Lower lobe of right lung (tissue), 2 donors: ENCODE measurements at regions not wholly inside any gene's neighbourhood (a gene's known extent, or its start where the extent isn't known, plus 50 kb on each side); places are given as distances from the start of the nearest gene placed in this dataset. TPM values are rescaled to one million over a fixed set of nuclear protein-coding genes. Genes with fewer than 3 reads are reported as not detected.

Source experiments
- ATAC-seq, 2 donors: fragments of 200-7000 bp; cut with Tn5 transposase; one replicate each; pipeline ENCODE4 v1.9.1; 2020 to 2022; ENCODE audit warnings: mild to moderate bottlenecking in 2 of 2, moderate library complexity in 2 of 2
- DNase-seq: peaks from one replicate; pipeline ENCODE4 v3.0.0-alpha.2; 2020
- H3K27ac ChIP-seq: fragments of 200-600 bp; one replicate; pipeline ENCODE4 v1.8.0; 2022
- H3K27me3 ChIP-seq: fragments of 200-600 bp; one replicate; pipeline ENCODE4 v1.8.0; 2022; ENCODE audit warnings: low read depth
- H3K36me3 ChIP-seq: fragments of 200-600 bp; one replicate; pipeline ENCODE4 v1.8.0; 2022; ENCODE audit warnings: mild to moderate bottlenecking
- H3K4me1 ChIP-seq: fragments of 200-600 bp; one replicate; pipeline ENCODE4 v1.8.0; 2022
- H3K4me3 ChIP-seq: fragments of 200-600 bp; one replicate; pipeline ENCODE4 v1.8.0; 2022; ENCODE audit warnings: mild to moderate bottlenecking
- H3K9me3 ChIP-seq: fragments of 200-600 bp; one replicate; pipeline ENCODE4 v1.8.0; 2022
- intact Hi-C: fragments of 100-400 bp; cut with DNase I; formaldehyde crosslinking; loops from one replicate; pipeline ENCODE4 v1.11.0; 2022
- microRNA-seq: library from miRNA; unstranded; fragments of <30 nt; microRNA quantifications from one replicate; pipeline ENCODE4 v1.2.0, GENCODE V29; 2020; ENCODE audit warnings: borderline number of aligned reads
- TF ChIP-seq, protein P1 (sequence below): fragments of 200-600 bp; IDR thresholded peaks from one replicate; pipeline ENCODE4 v1.8.0; 2022; ENCODE audit warnings: antibody characterized with exemption, mild to moderate bottlenecking
- donor health status: DM: no; HTN: yes; CAD: no; lungs with severe emphysema.

- Histone ChIP-seq H3K27ac (no peak overlapping the region), H3K9me3 (no peaks in the 10 kb centered on the region), H3K36me3 (no peaks in the 10 kb centered on the region), H3K4me1 (no peaks in the 10 kb centered on the region), H3K4me3 (no peak overlapping the region), H3K27me3 (no peaks in the 10 kb centered on the region)
- TF ChIP-seq, protein P1, sequence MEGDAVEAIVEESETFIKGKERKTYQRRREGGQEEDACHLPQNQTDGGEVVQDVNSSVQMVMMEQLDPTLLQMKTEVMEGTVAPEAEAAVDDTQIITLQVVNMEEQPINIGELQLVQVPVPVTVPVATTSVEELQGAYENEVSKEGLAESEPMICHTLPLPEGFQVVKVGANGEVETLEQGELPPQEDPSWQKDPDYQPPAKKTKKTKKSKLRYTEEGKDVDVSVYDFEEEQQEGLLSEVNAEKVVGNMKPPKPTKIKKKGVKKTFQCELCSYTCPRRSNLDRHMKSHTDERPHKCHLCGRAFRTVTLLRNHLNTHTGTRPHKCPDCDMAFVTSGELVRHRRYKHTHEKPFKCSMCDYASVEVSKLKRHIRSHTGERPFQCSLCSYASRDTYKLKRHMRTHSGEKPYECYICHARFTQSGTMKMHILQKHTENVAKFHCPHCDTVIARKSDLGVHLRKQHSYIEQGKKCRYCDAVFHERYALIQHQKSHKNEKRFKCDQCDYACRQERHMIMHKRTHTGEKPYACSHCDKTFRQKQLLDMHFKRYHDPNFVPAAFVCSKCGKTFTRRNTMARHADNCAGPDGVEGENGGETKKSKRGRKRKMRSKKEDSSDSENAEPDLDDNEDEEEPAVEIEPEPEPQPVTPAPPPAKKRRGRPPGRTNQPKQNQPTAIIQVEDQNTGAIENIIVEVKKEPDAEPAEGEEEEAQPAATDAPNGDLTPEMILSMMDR = no peak
- DNase-seq (no peak), ATAC-seq (no peak)
- intact Hi-C loops = no loop called here
Measured at GRCh38 chr15:62991698-62992097, 50.8 kb upstream of the TPM1 start.

DNA sequence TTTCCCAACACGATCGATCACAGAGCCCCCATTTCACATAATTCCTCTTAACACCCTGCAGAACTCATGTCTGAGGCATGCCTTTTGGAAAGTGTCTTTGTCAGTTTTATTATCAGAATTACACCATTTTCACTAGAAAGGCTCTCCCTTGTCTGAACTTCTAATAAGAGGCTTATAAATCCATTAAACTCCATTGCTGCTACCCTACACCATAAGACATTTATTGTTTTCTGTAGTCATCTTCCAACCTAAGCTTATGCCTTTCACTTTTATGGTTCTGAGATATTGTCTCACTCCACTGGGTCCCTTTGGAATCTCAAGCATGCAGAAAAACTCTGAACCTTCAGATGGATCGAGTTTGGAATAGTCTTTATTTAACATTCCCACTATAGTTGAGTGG, 50.2 kb upstream of the TPM1 start:
- Histone ChIP-seq H3K36me3 (no peaks in the 10 kb centered on the region), H3K9me3 (no peaks in the 10 kb centered on the region), H3K27me3 (no peaks in the 10 kb centered on the region), H3K4me1 (no peaks in the 10 kb centered on the region), H3K27ac (no peak overlapping the region), H3K4me3 (no peak overlapping the region)
- ATAC-seq (no peak), DNase-seq (no peak)
- TF ChIP-seq, protein P1 = no peak
- intact Hi-C loops = no loop called here

Small RNAs in the stretch of these regions (microRNA-seq; reads per million reads assigned to microRNA genes)
- 22.6 reads per million, percentile 29 among the genes with 10 or more reads in this experiment for gene MIR190A
- not detected for gene MIR6085
- gene MIR8067 = not detected
